GM18519 (cell line): ENCODE measurements at regions not wholly inside any gene's neighbourhood (a gene's known extent, or its start where the extent isn't known, plus 50 kb on each side); places are given as distances from the start of the nearest gene placed in this dataset.
"Not testable (repeated sequence)": the region's sequence is repeated elsewhere in the genome, so short reads cannot be mapped to it uniquely, and the experiment has no call there.

ENCODE experiments used
- ATAC-seq: cut with Tn5 transposase; IDR thresholded peaks from one replicate; pipeline ENCODE4 v1.9.1; 2021; ENCODE audit warnings: mild to moderate bottlenecking, moderate library complexity; ENCODE audit not compliant: unreplicated experiment, low FRiP score

- no peak for ATAC-seq
Observed at GRCh38 chr5:145585443-145586148, 249.5 kb downstream of the PRELID2 start.

DNA sequence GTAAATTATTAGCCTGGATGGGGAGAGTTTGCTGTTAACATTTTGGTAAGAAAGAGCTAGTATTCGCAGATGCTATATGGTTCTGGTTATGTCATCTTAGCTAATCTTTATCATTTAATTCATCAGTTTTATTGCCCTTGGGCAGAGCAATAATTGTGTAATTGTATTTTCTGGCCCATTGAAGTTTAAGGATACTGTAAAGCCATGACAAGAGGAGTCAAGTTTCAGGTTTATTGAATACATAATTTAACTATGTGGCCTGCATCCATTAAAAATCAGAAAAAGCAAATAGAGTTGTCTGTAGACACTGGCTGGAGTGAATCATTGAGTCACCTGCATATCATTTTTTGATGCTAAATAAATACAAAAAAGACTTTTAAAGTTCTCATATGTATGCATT is 255.8 kb downstream of the PRELID2 start:
- ATAC-seq, result no peak

GRCh38 chr5:145574889-145575573 is 260.1 kb downstream of the PRELID2 start:
- ATAC-seq, result no peak

DNA sequence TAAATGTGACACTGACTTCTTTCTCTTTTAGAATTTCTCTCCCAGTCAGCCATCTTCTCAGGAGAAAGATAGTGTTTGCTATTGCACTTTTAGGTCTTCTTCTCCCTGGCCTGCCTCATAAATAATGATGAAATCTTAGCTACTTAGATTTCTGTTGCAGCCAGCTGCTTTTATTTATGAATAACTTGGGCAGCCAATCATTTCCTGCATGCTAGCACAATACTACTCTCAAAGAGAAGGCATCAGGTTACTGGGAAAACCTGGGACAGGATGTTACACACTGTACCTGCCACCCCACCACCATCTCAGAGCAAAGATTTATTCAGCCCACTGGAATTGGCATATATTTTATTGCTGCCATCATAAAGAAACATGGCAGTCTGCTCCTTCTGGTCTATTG is 266.6 kb downstream of the PRELID2 start:
- no peak for ATAC-seq

DNA sequence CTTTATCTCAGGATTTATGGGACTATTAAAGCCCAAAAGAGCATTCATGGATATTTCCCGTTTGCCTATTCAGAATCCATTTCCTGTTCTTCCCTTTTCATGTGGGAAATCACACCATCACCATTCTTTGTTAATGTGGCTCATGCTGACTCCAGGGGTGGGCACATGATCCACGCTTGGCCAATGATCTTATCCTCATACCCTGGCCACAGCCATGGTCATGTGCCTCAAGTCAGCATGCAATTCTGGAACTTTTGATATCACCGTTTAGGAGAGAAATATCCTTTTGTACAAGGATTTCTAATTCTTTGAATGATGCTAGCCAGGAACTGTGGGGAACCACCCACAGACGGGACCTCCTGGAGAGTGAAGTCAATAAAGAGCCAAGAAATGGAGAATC is 272.2 kb downstream of the PRELID2 start:
- no peak for ATAC-seq

DNA sequence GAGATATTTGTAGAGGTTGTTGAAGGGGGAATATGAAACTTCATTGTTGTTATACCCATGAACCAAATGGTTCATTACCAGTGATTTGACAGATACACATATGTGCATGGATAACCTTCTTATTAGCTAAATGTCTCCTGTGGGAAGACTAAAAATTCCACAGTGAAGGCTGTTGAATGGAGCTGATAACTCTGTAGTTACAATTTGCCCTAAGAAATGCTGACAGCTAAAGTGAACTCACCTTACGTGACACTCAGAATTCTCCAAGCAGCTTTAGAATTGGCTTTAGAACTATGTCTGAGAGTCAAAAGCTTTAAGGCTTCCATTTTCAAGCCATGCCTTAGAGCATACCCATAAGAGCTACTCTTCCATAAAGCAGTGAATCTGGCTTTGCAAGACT is 276.9 kb downstream of the PRELID2 start:
- ATAC-seq, result no peak

DNA sequence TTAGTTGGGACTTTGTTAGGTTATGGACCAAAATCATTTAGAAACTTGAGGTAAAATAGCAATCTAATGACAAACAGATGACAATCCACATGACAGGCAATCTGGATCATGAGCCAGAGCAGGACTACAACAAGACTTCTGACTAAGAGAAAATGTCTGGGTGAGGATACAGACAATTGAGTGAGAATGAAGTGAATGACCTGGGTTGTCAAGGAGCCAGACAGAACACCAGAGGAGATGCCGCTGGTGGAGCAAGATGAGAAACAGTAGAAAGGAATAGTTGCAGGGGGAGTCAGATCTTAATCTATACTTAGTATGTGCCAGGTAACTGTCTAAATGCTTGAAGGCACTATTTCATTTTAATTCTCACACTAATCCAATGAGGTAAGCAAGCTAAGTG is 277.8 kb downstream of the PRELID2 start:
- no peak for ATAC-seq

DNA sequence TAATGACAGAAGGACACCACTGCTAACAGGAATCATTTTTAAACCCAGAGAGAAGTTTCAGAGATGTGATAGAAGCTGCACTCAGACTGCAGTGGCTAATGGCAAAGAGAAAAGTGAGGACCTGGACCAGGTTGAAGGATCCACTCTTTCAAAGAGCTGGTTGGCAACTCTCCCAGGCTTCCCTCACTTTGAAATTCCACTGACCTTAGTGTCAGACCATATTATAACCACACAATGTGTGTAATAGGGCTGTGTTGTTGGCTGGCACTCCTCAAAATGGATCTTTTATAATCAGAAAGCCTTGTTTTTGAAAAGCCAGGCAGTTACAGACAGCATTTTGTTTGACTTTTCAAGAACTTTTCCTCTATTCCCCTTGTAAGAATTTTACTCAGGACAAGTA is 280.7 kb downstream of the PRELID2 start:
- ATAC-seq, result no peak

DNA sequence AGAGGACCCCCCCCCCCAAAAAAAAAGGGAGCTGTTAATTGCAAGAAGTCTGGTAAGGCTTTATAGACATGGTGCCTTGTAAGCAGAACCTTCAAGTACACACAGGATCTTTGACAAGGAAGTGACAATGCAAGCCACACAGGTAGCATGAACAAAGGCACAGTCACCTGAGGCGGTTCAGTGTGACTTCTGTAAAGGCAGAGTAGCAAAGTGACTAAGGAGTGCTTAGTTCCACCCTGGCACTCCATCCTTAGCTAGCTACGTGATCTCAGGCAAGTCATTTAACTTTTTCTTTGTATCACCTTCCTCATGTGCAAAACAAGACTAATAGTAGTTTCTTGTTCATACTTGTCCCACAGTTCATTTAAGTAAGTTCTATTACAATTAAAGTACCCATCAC is 282.0 kb downstream of the PRELID2 start:
- ATAC-seq, result no peak

GRCh38 chr5:145551714-145552113 is 283.4 kb downstream of the PRELID2 start:
- no peak for ATAC-seq

DNA sequence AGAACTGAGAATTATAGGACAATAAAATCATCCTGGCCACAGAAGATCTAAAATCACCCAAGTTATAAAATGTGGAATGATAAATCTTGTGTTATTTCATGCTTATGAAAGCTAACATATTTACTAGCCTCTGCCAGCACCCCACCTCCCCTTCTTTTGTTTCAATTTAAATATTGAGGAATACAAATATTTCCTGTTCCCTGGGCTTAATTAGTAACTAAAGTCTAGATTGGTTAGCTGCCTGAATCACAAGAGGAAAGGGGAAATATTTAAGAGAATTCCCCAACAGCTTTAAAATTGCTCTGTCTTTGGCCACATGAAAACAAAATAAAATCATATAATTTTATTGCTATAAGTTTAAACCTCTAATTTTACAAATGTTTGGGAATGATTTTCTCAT is 287.0 kb downstream of the PRELID2 start:
- no peak for ATAC-seq

GRCh38 chr5:145544401-145544800 is 290.7 kb downstream of the PRELID2 start:
- no peak for ATAC-seq

DNA sequence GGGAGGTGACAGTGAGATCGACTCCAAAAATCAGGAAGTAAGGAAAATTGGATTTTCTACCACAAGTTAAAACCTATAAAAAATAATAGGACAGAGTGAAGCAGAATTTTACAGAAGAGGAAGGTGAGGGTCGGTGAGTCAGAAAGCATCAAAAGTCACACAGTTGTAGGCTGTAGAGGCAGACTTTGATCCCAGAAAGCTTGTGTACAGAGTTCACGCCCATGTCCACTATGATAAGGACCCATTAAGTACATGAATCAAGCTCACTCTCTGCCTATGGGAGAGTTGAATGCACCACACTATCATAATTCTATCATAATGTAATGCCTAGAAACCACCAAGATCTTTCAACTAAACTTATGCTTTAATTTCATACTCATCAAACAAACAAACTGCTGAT is 291.2 kb downstream of the PRELID2 start:
- ATAC-seq, result no peak

DNA sequence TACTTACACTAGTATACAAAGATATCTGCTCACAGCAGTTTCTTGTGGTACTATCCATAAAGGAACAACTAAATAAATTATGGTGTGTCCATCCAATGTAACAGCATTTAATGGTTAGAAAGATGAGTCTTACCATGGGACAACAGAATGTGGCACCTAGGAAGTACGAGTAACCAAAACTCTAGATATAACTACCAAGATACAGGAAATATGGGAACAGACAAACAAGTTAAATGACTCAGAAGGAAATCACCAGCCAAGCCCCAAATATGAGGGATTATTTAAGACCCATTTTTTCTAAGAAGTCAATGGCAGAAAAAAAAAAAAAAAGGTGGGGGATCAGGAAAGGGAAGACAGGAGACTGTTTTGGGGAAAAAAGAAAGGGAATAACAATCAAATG is 294.8 kb downstream of the PRELID2 start:
- ATAC-seq, result no peak

GRCh38 chr5:145539201-145539600 is 295.9 kb downstream of the PRELID2 start:
- no peak for ATAC-seq

- no peak for ATAC-seq
Observed at GRCh38 chr5:145536133-145536532, 299.0 kb downstream of the PRELID2 start.

DNA sequence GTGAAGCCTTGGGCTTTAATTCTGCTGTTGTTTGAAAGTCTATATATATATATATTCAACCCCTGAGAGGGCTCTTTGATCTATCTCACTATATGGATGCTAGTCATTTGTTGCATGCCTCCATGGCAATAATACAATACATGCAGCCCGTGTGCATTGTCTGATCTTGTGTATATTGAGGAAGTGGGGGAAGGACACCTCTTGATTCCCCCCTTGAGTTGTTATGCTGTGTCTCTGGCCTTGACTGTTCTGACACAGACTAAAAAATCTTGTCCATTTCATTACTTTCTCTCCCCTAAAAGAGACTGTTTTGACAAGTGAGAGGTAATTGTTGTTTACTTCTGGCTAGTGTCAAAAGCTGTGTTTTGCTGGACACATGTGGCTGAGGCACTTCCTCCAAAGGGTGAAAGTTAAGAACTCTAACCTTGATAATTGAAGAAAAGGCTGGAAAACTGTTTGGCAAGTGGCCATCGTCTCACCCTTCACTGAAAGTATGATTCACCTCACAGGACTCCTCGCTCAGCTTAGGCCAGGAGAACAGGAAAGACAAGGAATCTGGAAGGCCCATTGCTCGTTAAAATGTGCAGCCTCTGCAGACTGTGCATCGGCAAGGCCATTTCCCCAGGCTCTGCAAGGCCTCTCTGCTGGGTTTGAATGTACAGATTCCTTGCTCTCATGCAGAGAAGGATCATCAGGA is 304.0 kb downstream of the PRELID2 start:
- ATAC-seq, result no peak

GRCh38 chr5:145521523-145521922 is 313.6 kb downstream of the PRELID2 start:
- ATAC-seq, result no peak

- ATAC-seq, result no peak
Observed at GRCh38 chr5:145521066-145521465, 314.1 kb downstream of the PRELID2 start.

DNA sequence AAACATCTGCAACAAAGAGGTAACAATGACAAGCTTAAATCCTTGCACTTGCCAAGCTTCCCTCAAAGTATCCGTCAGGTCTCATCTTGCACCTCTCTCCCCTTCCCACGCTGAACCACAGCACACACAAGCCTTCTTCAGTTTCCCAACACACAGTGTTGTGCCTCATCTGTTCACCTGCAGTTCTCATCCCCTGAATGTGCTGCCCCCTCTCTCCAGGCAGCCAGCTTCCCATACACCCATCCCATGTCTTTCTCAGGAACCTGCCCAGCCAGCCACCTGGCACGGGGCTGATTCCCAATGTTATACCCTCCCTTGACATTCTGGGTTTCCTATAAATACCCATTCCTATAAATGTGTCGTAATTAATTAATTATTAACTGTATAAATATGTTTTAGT is 314.8 kb downstream of the PRELID2 start:
- no peak for ATAC-seq

DNA sequence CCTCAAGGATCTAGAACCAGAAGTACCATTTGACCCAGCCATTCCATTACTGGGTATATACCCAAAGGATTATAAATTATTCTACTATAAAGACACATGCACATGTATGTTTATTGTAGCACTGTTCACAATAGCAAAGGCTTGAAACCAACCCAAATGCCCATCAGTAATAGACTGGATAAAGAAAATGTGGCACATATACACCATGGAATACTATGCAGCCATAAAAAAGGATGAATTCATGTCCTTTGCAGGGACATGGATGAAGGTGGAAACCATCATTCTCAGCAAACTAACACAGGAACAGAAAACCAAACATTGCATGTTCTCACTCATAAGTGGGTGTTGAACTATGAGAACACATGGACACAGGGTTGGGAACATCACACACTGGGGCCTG is 317.6 kb downstream of the PRELID2 start:
- ATAC-seq, result not testable (repeated sequence)

GRCh38 chr5:145511351-145511750 is 323.8 kb downstream of the PRELID2 start:
- ATAC-seq, result no peak
